Suprapubic skin (tissue), 4 donors: ENCODE measurements at regions not wholly inside any gene's neighbourhood (a gene's known extent, or its start where the extent isn't known, plus 50 kb on each side); places are given as distances from the start of the nearest gene placed in this dataset.

Source experiments
- DNase-seq, 2 donors: peaks; one replicate each; pipeline ENCODE4 v3.0.0-alpha.2; 2019; ENCODE audit warnings: low spot score in 2 of 2
- H3K27ac ChIP-seq: fragments of 200-600 bp; sonication (generic); one replicate; pipeline ENCODE4 v1.5.1; 2019
- H3K27me3 ChIP-seq: fragments of 200-600 bp; sonication (generic); one replicate; pipeline ENCODE4 v1.5.1; 2019
- H3K36me3 ChIP-seq: fragments of 200-600 bp; sonication (generic); one replicate; pipeline ENCODE4 v1.5.1; 2019
- H3K4me1 ChIP-seq: fragments of 200-600 bp; sonication (generic); one replicate; pipeline ENCODE4 v1.5.1; 2019
- H3K4me3 ChIP-seq: fragments of 200-600 bp; sonication (generic); one replicate; pipeline ENCODE4 v1.5.1; 2019; ENCODE audit warnings: mild to moderate bottlenecking
- H3K9me3 ChIP-seq: fragments of 200-600 bp; sonication (generic); one replicate; pipeline ENCODE4 v1.5.1; 2019
- CTCF ChIP-seq, 2 donors: fragments of 200-600 bp in 1 of 2; fragments of 450-650 bp in 1 of 2; sonication (generic) in 1 of 2; IDR thresholded peaks; one replicate each; pipeline ENCODE4 v1.5.1; 2016 to 2019; ENCODE audit warnings: antibody characterized with exemption in 2 of 2, mild to moderate bottlenecking in 1 of 2, moderate library complexity in 1 of 2
- EP300 ChIP-seq: sonication (generic); formaldehyde crosslinking; IDR thresholded peaks from one replicate; pipeline ENCODE4 v1.6.1; 2017; ENCODE audit warnings: antibody characterized with exemption
- POLR2A ChIP-seq, 2 donors: fragments of 450-650 bp; IDR thresholded peaks; one replicate each; pipeline ENCODE4 v1.6.1; 2017; ENCODE audit warnings: antibody characterized with exemption in 2 of 2, mild to moderate bottlenecking in 2 of 2, moderate library complexity in 2 of 2
- POLR2AphosphoS5 ChIP-seq, 3 donors: sonication (generic); formaldehyde crosslinking; IDR thresholded peaks; one replicate each; pipeline ENCODE4 v1.6.1; 2017; ENCODE audit warnings: antibody characterized with exemption in 3 of 3
- WGBS: methylation state at CpG from one replicate; pipeline ENCODE4 v1.1.5; 2018; 5-methylcytosine and 5-hydroxymethylcytosine counted together

DNA sequence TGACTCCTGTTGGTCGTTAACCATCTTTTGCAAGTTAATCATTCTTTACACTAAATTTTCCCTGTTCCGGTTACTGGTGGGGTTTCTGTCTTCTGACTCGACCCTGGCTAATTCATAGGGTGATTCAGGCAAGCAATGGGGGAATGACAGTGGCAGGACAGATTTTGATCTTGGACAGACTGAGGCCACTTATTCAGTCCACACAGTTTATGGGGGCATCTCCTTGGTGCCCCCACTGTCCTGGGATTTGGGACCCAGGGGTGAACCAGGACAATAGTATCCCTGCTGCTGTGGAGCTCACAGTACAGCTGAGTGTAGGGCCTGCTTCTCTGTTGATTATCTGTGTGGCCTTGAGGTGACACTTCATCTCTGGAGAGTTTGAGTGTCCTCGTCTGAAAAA is 540.4 kb downstream of the MATN1 start:
- 87% methylated on average over 4 of the region's 4 CpGs for WGBS
- no peaks in the 10 kb centered on the region for H3K9me3 ChIP-seq
- H3K4me3 ChIP-seq, result no peak overlapping the region
- DNase-seq, result no peak
- no peaks in the 10 kb centered on the region for H3K36me3 ChIP-seq
- H3K27me3 ChIP-seq, result peaks cover 22% of the 10 kb centered on the region
- H3K27ac ChIP-seq, result no peak overlapping the region
- H3K4me1 ChIP-seq, result no peaks in the 10 kb centered on the region
- TF ChIP-seq POLR2A (IDR thresholded peaks at IDR 0.05), result no peak
- TF ChIP-seq EP300, result no peak
- no peak for TF ChIP-seq POLR2AphosphoS5 (IDR thresholded peaks at IDR 0.05)
- TF ChIP-seq CTCF (IDR thresholded peaks at IDR 0.05), result no peak

- DNase-seq, result no peak
- TF ChIP-seq EP300 (no peak), CTCF (IDR thresholded peaks at IDR 0.05) (no peak), POLR2AphosphoS5 (IDR thresholded peaks at IDR 0.05) (no peak), POLR2A (IDR thresholded peaks at IDR 0.05) (no peak)
- H3K4me3 ChIP-seq, result no peak overlapping the region
- no peaks in the 10 kb centered on the region for H3K4me1 ChIP-seq
- H3K36me3 ChIP-seq, result no peaks in the 10 kb centered on the region
- H3K27me3 ChIP-seq, result peaks cover 4% of the 10 kb centered on the region
- WGBS, result 48% methylated on average over 10 of the region's 10 CpGs
- H3K27ac ChIP-seq, result no peak overlapping the region
- H3K9me3 ChIP-seq, result no peaks in the 10 kb centered on the region
Observed at GRCh38 chr1:30179942-30180543, 543.3 kb downstream of the MATN1 start.

- H3K4me3 ChIP-seq, result no peak overlapping the region
- no peak overlapping the region for H3K27ac ChIP-seq
- H3K4me1 ChIP-seq, result no peaks in the 10 kb centered on the region
- no peaks in the 10 kb centered on the region for H3K36me3 ChIP-seq
- DNase-seq, result no peak
- no peaks in the 10 kb centered on the region for H3K27me3 ChIP-seq
- 74% methylated on average over 1 of the region's 1 CpG for WGBS
- no peaks in the 10 kb centered on the region for H3K9me3 ChIP-seq
- TF ChIP-seq EP300 (no peak), CTCF (IDR thresholded peaks at IDR 0.05) (no peak), POLR2AphosphoS5 (IDR thresholded peaks at IDR 0.05) (no peak), POLR2A (IDR thresholded peaks at IDR 0.05) (no peak)
Observed at GRCh38 chr1:30176477-30176876, 546.9 kb downstream of the MATN1 start.

DNA sequence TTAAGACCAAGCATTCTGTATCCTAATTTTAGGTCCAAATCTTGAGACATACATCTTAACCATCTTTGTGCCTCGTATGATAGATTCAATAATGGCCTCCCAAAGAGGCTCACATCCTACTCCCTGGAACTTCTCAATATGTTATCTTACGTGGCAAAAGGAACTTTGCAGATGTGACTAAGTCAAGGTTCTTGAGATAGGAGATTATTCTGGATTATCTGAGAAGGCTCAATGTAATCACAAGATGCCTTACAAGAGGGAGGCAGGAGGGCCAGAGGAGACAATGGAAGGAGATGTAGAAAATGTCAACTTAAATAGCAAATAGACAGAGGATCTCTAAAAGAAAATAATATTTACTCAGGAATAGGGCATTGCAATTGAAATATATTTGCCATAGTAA is 548.9 kb downstream of the MATN1 start:
- Histone ChIP-seq H3K27ac (no peak overlapping the region), H3K4me1 (no peaks in the 10 kb centered on the region), H3K36me3 (no peaks in the 10 kb centered on the region), H3K27me3 (no peaks in the 10 kb centered on the region), H3K4me3 (no peak overlapping the region), H3K9me3 (no peaks in the 10 kb centered on the region)
- DNase-seq, result no peak
- no peak for TF ChIP-seq POLR2A (IDR thresholded peaks at IDR 0.05)
- no peak for TF ChIP-seq EP300
- no peak for TF ChIP-seq CTCF (IDR thresholded peaks at IDR 0.05)
- no peak for TF ChIP-seq POLR2AphosphoS5 (IDR thresholded peaks at IDR 0.05)
- WGBS, result 86% methylated on average over 2 of the region's 2 CpGs

DNA sequence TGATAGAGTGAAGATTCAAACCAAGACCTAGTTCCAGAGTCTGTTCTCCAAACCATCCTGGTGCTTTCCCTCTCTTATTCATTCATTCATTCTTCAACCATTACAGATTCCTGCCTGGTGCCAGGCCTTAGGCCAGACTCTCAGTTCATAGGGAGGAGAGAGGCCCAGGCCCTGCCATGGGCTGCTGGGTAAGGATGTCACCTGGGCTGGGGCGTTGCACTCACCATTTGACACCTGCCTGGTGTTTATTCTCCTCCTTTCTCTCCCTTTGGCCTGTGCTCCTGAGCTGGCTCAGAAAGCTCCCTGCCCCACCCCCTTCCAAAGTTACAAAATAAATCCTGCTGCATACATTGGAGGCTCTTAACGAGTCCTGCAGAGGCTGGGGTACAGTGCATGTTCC is 549.8 kb downstream of the MATN1 start:
- H3K27ac ChIP-seq, result no peak overlapping the region
- H3K4me1 ChIP-seq, result no peaks in the 10 kb centered on the region
- WGBS, result 31% methylated on average over 2 of the region's 2 CpGs
- no peak for DNase-seq
- TF ChIP-seq POLR2A (IDR thresholded peaks at IDR 0.05) (no peak), CTCF (IDR thresholded peaks at IDR 0.05) (no peak), EP300 (no peak), POLR2AphosphoS5 (IDR thresholded peaks at IDR 0.05) (no peak)
- H3K9me3 ChIP-seq, result no peaks in the 10 kb centered on the region
- no peak overlapping the region for H3K4me3 ChIP-seq
- H3K27me3 ChIP-seq, result no peaks in the 10 kb centered on the region
- no peaks in the 10 kb centered on the region for H3K36me3 ChIP-seq
